HEK293 (cell line): ENCODE measurements at regions not wholly inside any gene's neighbourhood (a gene's known extent, or its start where the extent isn't known, plus 50 kb on each side); places are given as distances from the start of the nearest gene placed in this dataset.

Experiments used
- CTCF ChIA-PET: fragments of 350-600 bp; formaldehyde crosslinking; extraction: SDS; loops from one replicate; lab custom pipeline; 2021; ENCODE audit warnings: antibody characterized with exemption; lab: Yijun Ruan, JAX
- POLR2A ChIA-PET: fragments of 300-600 bp; formaldehyde crosslinking; extraction: SDS; loops from one replicate; lab custom pipeline; 2020; ENCODE audit warnings: antibody characterized with exemption, inconsistent platforms; lab: Yijun Ruan, JAX
- H3K27ac ChIP-seq: fragments of 200-500 bp; sonication (Bioruptor generic); 2 replicates; pipeline ENCODE4 v1.5.1; 2014; ENCODE audit warnings: low read depth, low read length, control low read depth, inconsistent platforms; ENCODE audit errors: extremely low read depth
- H3K36me3 ChIP-seq, 2 experiments: fragments of 200-500 bp in 1 of 2; sonication (Bioruptor generic) in 1 of 2; 1 replicate in 1 of 2; 2 replicates in 1 of 2; pipeline ENCODE4 v1.5.1; 2014 to 2017; ENCODE audit warnings: inconsistent platforms in 2 of 2, low read length in 2 of 2; ENCODE audit not compliant: control insufficient read depth in 2 of 2, insufficient read depth in 1 of 2
- H3K4me1 ChIP-seq: fragments of 200-500 bp; sonication (Bioruptor generic); 2 replicates; pipeline ENCODE4 v1.5.1; 2014; ENCODE audit warnings: mild to moderate bottlenecking, low read length, inconsistent platforms; ENCODE audit not compliant: control insufficient read depth, insufficient read depth
- H3K4me3 ChIP-seq: 2 replicates; pipeline ENCODE4 v1.5.1; 2011; ENCODE audit warnings: low read depth, mild to moderate bottlenecking, control low read depth, low read length, moderate library complexity
- H3K9me3 ChIP-seq: fragments of 200-500 bp; sonication (Bioruptor generic); 2 replicates; pipeline ENCODE4 v1.5.1; 2014; ENCODE audit warnings: low read depth, low read length, inconsistent platforms; ENCODE audit not compliant: control insufficient read depth, insufficient read depth
- EGR2 ChIP-seq: fragments of 450-650 bp; formaldehyde crosslinking; IDR thresholded peaks from 2 replicates; pipeline ENCODE4 v1.5.1; 2016; ENCODE audit warnings: low read depth, missing biosample characterization, missing genetic modification characterization
- HOXD13 ChIP-seq: sonication (generic); formaldehyde crosslinking; IDR thresholded peaks from 2 replicates; pipeline ENCODE4 v1.8.0; 2022; ENCODE audit warnings: missing genetic modification reagents, borderline replicate concordance
- IKZF3 ChIP-seq: fragments of 450-650 bp; IDR thresholded peaks from 2 replicates; pipeline ENCODE4 v1.5.0; 2018; ENCODE audit warnings: missing biosample characterization, mild to moderate bottlenecking, missing genetic modification characterization, moderate library complexity
- KLF10 ChIP-seq: fragments of 450-650 bp; IDR thresholded peaks from 2 replicates; pipeline ENCODE4 v1.5.1; 2018; ENCODE audit warnings: missing biosample characterization, mild to moderate bottlenecking, missing genetic modification characterization
- MEIS1 ChIP-seq: sonication (generic); formaldehyde crosslinking; IDR thresholded peaks from 2 replicates; pipeline ENCODE4 v1.8.1; 2022; ENCODE audit warnings: missing genetic modification reagents, mild to moderate bottlenecking, borderline replicate concordance
- PRDM1 ChIP-seq: fragments of 450-650 bp; formaldehyde crosslinking; IDR thresholded peaks from 2 replicates; pipeline ENCODE4; 2016; ENCODE audit warnings: missing biosample characterization, missing genetic modification characterization
- PRDM6 ChIP-seq: fragments of 450-650 bp; formaldehyde crosslinking; IDR thresholded peaks from 2 replicates; pipeline ENCODE4 v1.5.1; 2017; ENCODE audit warnings: missing biosample characterization, missing genetic modification characterization
- SCRT2 ChIP-seq: fragments of 450-650 bp; formaldehyde crosslinking; IDR thresholded peaks from 2 replicates; pipeline ENCODE4 v1.5.1; 2016; ENCODE audit warnings: missing biosample characterization, missing genetic modification characterization
- WT1 ChIP-seq: fragments of 450-650 bp; formaldehyde crosslinking; IDR thresholded peaks from 2 replicates; pipeline ENCODE4 v1.5.1; 2016; ENCODE audit warnings: missing biosample characterization, missing genetic modification characterization
- ZFHX2 ChIP-seq: fragments of 450-650 bp; formaldehyde crosslinking; conservative IDR thresholded peaks from 2 replicates; pipeline ENCODE4 v1.5.1; 2016; ENCODE audit warnings: missing biosample characterization, missing genetic modification characterization
- ZNF114 ChIP-seq: fragments of 450-650 bp; formaldehyde crosslinking; IDR thresholded peaks from 2 replicates; pipeline ENCODE4 v1.5.0; 2017; ENCODE audit warnings: missing biosample characterization, missing genetic modification characterization
- ZNF26 ChIP-seq: fragments of 450-650 bp; formaldehyde crosslinking; IDR thresholded peaks from 2 replicates; pipeline ENCODE4 v1.5.1; 2016; ENCODE audit warnings: missing biosample characterization, missing genetic modification characterization
- ZNF280C ChIP-seq: fragments of 450-650 bp; formaldehyde crosslinking; IDR thresholded peaks from 2 replicates; pipeline ENCODE4 v1.5.1; 2016; ENCODE audit warnings: missing biosample characterization, missing genetic modification characterization
- ZNF292 ChIP-seq: fragments of 450-650 bp; formaldehyde crosslinking; IDR thresholded peaks from 2 replicates; pipeline ENCODE4 v1.5.1; 2016; ENCODE audit warnings: low read depth, missing biosample characterization, missing genetic modification characterization, borderline replicate concordance
- ZNF354C ChIP-seq: fragments of 450-650 bp; formaldehyde crosslinking; IDR thresholded peaks from 2 replicates; pipeline ENCODE4 v1.5.1; 2016; ENCODE audit warnings: missing biosample characterization, missing genetic modification characterization, low read depth, borderline replicate concordance
- ZNF48 ChIP-seq: fragments of 450-650 bp; formaldehyde crosslinking; IDR thresholded peaks from 2 replicates; pipeline ENCODE4 v1.5.1; 2016; ENCODE audit warnings: missing biosample characterization, missing genetic modification characterization
- ZNF514 ChIP-seq: fragments of 450-650 bp; formaldehyde crosslinking; IDR thresholded peaks from 2 replicates; pipeline ENCODE4 v1.5.1; 2016; ENCODE audit warnings: missing biosample characterization, missing genetic modification characterization
- ZNF558 ChIP-seq: fragments of 450-650 bp; formaldehyde crosslinking; IDR thresholded peaks from 2 replicates; pipeline ENCODE4 v1.5.1; 2016; ENCODE audit warnings: missing biosample characterization, missing genetic modification characterization
- ZNF580 ChIP-seq: fragments of 450-650 bp; formaldehyde crosslinking; IDR thresholded peaks from 2 replicates; pipeline ENCODE4 v1.5.1; 2016; ENCODE audit warnings: missing biosample characterization, missing genetic modification characterization
- ZNF623 ChIP-seq: fragments of 450-650 bp; formaldehyde crosslinking; IDR thresholded peaks from 2 replicates; pipeline ENCODE4 v1.5.1; 2016; ENCODE audit warnings: missing biosample characterization, missing genetic modification characterization
- ZNF747 ChIP-seq: fragments of 450-650 bp; formaldehyde crosslinking; IDR thresholded peaks from 2 replicates; pipeline ENCODE4 v1.5.1; 2016; ENCODE audit warnings: missing biosample characterization, missing genetic modification characterization
- ZNF792 ChIP-seq: fragments of 450-650 bp; formaldehyde crosslinking; IDR thresholded peaks from 2 replicates; pipeline ENCODE4 v1.5.1; 2016; ENCODE audit warnings: missing biosample characterization, missing genetic modification characterization
- ZNF843 ChIP-seq: fragments of 450-650 bp; formaldehyde crosslinking; IDR thresholded peaks from 2 replicates; pipeline ENCODE4 v1.5.1; 2016; ENCODE audit warnings: missing biosample characterization, missing genetic modification characterization
- ZXDB ChIP-seq: fragments of 450-650 bp; formaldehyde crosslinking; IDR thresholded peaks from 2 replicates; pipeline ENCODE4 v1.5.1; 2016; ENCODE audit warnings: missing biosample characterization, missing genetic modification characterization
- TF ChIP-seq, protein P1 (sequence below): fragments of 450-650 bp; formaldehyde crosslinking; IDR thresholded peaks from 2 replicates; pipeline ENCODE4 v1.5.0; 2017; ENCODE audit warnings: missing biosample characterization, missing genetic modification characterization, borderline replicate concordance

DNA sequence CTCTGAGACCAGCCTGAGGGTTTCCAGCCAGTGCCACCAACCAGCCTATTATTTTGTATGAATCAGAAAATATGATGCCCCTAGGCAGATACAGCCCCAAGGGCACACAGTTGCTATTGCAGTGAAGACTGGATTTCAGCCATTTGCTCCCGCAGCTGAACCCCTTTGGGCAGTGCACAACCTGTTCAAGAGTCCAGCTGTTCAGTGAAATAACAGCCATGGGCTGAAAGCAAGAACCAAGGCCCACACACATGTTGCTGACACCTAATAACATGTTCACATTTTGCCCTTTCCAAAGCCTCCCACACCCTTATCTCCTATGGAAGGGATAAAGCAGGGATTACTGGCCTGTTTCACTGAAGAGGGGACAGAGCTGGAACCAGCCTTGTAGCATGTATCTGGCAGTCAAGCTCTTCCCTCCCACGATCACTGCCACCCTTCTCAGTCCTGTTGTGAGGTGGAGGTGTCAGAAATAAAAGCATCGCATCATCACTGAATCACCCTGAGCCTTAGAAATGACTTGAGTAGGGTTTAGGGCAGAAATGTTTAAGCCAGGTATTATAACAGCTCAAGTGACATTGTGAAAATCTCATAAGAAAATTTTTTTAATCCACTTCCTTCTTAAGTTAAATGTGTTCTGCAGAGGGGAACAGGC is 137.1 kb upstream of the FSTL4 start:
- TF ChIP-seq PRDM6 (tag by site-specific recombination) (no peak), SCRT2 (tag by site-specific recombination) (0 out of 2 replicates have a peak, but pooled peaks have one; percentile 22), KLF10 (tag by site-specific recombination) (no peak), EGR2 (peak; percentile 66; the same call in 1 of the 2 replicates), ZFHX2 (tag by site-specific recombination) (peak; percentile 77)
- TF ChIP-seq, protein P1, sequence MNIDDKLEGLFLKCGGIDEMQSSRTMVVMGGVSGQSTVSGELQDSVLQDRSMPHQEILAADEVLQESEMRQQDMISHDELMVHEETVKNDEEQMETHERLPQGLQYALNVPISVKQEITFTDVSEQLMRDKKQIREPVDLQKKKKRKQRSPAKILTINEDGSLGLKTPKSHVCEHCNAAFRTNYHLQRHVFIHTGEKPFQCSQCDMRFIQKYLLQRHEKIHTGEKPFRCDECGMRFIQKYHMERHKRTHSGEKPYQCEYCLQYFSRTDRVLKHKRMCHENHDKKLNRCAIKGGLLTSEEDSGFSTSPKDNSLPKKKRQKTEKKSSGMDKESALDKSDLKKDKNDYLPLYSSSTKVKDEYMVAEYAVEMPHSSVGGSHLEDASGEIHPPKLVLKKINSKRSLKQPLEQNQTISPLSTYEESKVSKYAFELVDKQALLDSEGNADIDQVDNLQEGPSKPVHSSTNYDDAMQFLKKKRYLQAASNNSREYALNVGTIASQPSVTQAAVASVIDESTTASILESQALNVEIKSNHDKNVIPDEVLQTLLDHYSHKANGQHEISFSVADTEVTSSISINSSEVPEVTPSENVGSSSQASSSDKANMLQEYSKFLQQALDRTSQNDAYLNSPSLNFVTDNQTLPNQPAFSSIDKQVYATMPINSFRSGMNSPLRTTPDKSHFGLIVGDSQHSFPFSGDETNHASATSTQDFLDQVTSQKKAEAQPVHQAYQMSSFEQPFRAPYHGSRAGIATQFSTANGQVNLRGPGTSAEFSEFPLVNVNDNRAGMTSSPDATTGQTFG (tag by site-specific recombination) = no peak
- CTCF ChIA-PET = interaction anchor here (0.6 kb wide), 1 partner anchor 27 kb away, joined by 3 read pairs; no protein-coding TSS in a partner anchor
- H3K4me3 ChIP-seq = no peak overlapping the region
- H3K4me1 ChIP-seq = no peaks in the 10 kb centered on the region
- POLR2A ChIA-PET = no interaction called here
- H3K9me3 ChIP-seq = no peaks in the 10 kb centered on the region
- H3K27ac ChIP-seq = no peak overlapping the region
- no peaks in the 10 kb centered on the region for H3K36me3 ChIP-seq

- Histone ChIP-seq H3K9me3 (no peaks in the 10 kb centered on the region), H3K4me3 (no peak overlapping the region), H3K27ac (no peak overlapping the region), H3K4me1 (no peaks in the 10 kb centered on the region), H3K36me3 (no peaks in the 10 kb centered on the region)
- POLR2A ChIA-PET = no interaction called here
- TF ChIP-seq MEIS1 = no peak
- no peak for TF ChIP-seq ZNF558 (tag by site-specific recombination)
- TF ChIP-seq ZNF280C (tag by site-specific recombination) = no peak
- no peak for TF ChIP-seq ZNF580 (tag by site-specific recombination)
- no peak for TF ChIP-seq ZNF792 (tag by site-specific recombination)
- no peak for TF ChIP-seq ZNF48 (tag by site-specific recombination)
- CTCF ChIA-PET = interaction anchor here (0.8 to 1.6 kb wide), 3 partner anchors 10 to 92 kb away, joined by 4 to 5 read pairs (median 4); no protein-coding TSS in a partner anchor
Measured at GRCh38 chr5:133746834-133747233, 134.5 kb upstream of the FSTL4 start.

DNA sequence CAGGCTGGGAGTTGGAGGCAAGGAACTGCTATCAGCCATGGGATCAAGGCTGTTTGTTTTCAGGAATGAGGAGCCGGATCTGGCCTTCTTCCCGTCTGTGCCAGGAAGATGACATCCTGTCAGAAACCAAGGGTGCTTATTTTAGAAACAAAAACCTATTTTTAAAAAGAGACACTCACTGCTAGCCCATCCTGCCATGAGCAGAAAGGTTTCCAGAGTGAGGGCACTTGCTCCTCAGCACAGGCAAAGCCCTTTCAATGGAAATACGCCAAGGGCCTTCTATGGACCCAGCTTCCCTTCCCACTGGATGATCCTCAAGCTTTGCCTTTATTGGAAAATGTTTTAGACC is 132.6 kb upstream of the FSTL4 start:
- no peaks in the 10 kb centered on the region for H3K4me1 ChIP-seq
- H3K27ac ChIP-seq = no peak overlapping the region
- POLR2A ChIA-PET = no interaction called here
- no peaks in the 10 kb centered on the region for H3K36me3 ChIP-seq
- H3K9me3 ChIP-seq = no peaks in the 10 kb centered on the region
- H3K4me3 ChIP-seq = no peak overlapping the region
- CTCF ChIA-PET = interaction anchor here (1.3 kb wide), 1 partner anchor 9 kb away, joined by 6 read pairs; no protein-coding TSS in a partner anchor
- TF ChIP-seq ZNF292 (tag by site-specific recombination) (no peak), ZXDB (no peak), ZNF26 (tag by site-specific recombination) (no peak), ZNF354C (tag by site-specific recombination) (no peak), ZNF843 (tag by site-specific recombination) (no peak), ZNF623 (no peak), WT1 (tag by site-specific recombination) (no peak), PRDM1 (tag by site-specific recombination) (no peak), HOXD13 (CRISPR knock-in tag) (no peak), ZNF114 (no peak), ZNF747 (tag by site-specific recombination) (no peak), ZNF514 (tag by site-specific recombination) (no peak), IKZF3 (tag by site-specific recombination) (no peak)
